Stimulated activated effector memory CD8-positive, alpha-beta T cell treated with anti-CD3 and anti-CD28 coated beads, Interleukin-12 subunit alpha, Interleukin-12 subunit beta, amount 100 ng/mL, for 72 hours (primary cell): ENCODE measurements at regions not wholly inside any gene's neighbourhood (a gene's known extent, or its start where the extent isn't known, plus 50 kb on each side); places are given as distances from the start of the nearest gene placed in this dataset.

Source experiments
- ATAC-seq: fragments of 150-1000 bp; cut with Tn5 transposase; 2 replicates; pipeline ENCODE4 v1.10.0; 2021
- DNase-seq, 2 donors: peaks; one replicate each; pipeline ENCODE4 v3.0.0; 2021 to 2022; ENCODE audit warnings: low spot score in 2 of 2
- H3K27ac Mint-ChIP-seq: one replicate; pipeline ENCODE4 v1.8.0; 2022; ENCODE audit warnings: mild to moderate bottlenecking, mixed read lengths
- H3K36me3 Mint-ChIP-seq: one replicate; pipeline ENCODE4 v1.8.0; 2022; ENCODE audit warnings: mild to moderate bottlenecking, mixed read lengths
- H3K4me1 Mint-ChIP-seq: one replicate; pipeline ENCODE4 v1.8.0; 2022; ENCODE audit warnings: mixed read lengths
- H3K4me3 Mint-ChIP-seq: one replicate; pipeline ENCODE4 v1.8.0; 2022; ENCODE audit warnings: mild to moderate bottlenecking, mixed read lengths
- H3K9me3 Mint-ChIP-seq: one replicate; pipeline ENCODE4 v1.8.0; 2022; ENCODE audit warnings: mixed read lengths

DNA sequence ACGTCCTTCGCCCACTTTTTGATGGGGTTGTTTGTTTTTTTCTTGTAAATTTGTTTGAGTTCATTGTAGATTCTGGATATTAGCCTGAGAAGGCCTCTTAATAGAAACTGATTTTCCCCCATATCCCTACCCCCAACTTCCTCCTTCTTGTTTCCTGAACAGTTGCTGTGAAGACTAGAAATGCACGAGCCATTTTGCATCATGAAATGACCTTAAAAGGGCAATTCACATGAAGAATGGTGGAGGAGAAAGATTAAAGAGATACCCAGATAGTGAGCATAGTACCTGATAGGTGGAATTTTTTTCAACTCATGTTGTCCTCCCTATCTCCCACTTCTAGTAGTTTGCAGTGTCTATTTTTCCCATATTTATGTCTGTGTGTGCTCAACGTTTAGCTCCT is 55.2 kb upstream of the KCNH8 start:
- ATAC-seq (no peak), DNase-seq (no peak)
- H3K27ac Mint-ChIP-seq = no peak overlapping the region
- no peak overlapping the region for H3K4me3 Mint-ChIP-seq
- no peaks in the 10 kb centered on the region for H3K4me1 Mint-ChIP-seq
- no peaks in the 10 kb centered on the region for H3K36me3 Mint-ChIP-seq
- peaks cover 3% of the 10 kb centered on the region for H3K9me3 Mint-ChIP-seq

DNA sequence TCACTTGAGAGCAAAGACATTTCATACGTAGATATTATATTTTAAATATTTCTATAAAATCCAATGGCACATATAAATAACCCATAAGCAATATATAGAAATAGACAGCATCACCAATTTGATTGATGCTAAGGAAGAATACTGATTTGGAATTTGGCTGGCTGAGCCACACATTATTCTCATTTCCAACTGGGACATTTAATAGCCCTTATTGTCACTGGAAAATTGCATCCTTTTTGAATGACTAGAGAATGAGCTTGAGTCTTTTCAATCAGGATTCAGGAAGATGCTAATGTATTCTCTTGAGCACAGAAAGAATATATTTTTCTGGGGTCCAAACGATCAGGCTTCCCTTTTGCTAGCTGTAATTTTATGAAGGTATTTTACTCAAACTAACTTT is 70.9 kb upstream of the KCNH8 start:
- H3K4me3 Mint-ChIP-seq = no peak overlapping the region
- H3K4me1 Mint-ChIP-seq = no peaks in the 10 kb centered on the region
- no peak for DNase-seq
- H3K27ac Mint-ChIP-seq = no peak overlapping the region
- no peaks in the 10 kb centered on the region for H3K36me3 Mint-ChIP-seq
- H3K9me3 Mint-ChIP-seq = no peaks in the 10 kb centered on the region
- no peak for ATAC-seq

DNA sequence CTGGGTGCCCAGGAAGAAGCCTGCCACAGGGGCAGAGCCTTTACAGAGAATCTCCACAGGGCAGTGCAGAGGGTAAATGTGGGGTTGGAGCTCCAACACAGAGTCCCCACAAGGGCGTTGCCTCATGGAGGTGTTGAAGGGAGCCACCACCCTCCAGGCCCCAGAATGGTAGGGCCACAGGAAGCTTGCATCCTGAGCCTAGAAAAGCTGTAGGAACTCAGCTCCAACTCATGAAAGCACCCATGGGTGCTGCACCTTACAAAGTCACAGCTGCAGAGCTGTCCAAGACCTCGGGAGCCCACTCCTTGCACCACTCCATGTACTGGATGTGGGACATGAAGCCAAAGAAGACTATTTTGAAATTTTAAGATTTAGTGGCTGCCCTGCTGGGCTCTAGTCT is 73.3 kb upstream of the KCNH8 start:
- DNase-seq = no peak
- no peak overlapping the region for H3K27ac Mint-ChIP-seq
- H3K9me3 Mint-ChIP-seq = no peaks in the 10 kb centered on the region
- H3K4me1 Mint-ChIP-seq = no peaks in the 10 kb centered on the region
- no peak overlapping the region for H3K4me3 Mint-ChIP-seq
- peak; percentile 31 for ATAC-seq
- no peaks in the 10 kb centered on the region for H3K36me3 Mint-ChIP-seq

DNA sequence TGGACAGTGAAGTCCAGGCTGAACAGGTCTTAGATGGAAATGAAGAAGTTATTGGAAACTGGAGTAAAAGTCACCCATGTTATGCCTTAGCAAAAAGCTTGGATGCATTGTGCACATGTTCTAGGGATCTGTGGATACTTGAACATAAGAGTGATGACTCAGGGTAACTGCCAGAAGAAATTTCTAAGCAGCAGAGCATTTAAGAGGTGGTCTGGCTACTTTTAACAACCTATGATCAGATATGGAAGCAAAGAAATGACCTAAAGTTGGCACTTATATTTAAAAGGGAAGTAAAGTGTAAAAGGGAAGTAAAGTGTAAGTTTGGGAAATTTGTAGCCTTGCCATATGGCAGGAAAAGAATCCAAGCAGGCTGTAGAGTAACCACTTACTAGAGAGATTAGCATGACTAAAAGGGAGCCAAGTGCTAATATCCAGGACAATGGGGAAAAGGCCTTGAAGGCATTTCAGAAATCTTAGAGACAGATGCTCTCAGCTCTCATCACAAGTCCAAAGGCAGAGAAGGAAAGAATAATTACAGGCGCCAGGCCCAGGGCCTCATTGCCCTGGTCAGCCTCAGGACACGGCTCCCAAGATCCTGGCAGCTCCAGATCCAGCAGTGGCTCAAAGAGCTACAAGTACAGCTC is 73.9 kb upstream of the KCNH8 start:
- no peak overlapping the region for H3K4me3 Mint-ChIP-seq
- no peaks in the 10 kb centered on the region for H3K4me1 Mint-ChIP-seq
- no peaks in the 10 kb centered on the region for H3K9me3 Mint-ChIP-seq
- no peak for DNase-seq
- no peak overlapping the region for H3K27ac Mint-ChIP-seq
- H3K36me3 Mint-ChIP-seq = no peaks in the 10 kb centered on the region
- no peak for ATAC-seq

DNA sequence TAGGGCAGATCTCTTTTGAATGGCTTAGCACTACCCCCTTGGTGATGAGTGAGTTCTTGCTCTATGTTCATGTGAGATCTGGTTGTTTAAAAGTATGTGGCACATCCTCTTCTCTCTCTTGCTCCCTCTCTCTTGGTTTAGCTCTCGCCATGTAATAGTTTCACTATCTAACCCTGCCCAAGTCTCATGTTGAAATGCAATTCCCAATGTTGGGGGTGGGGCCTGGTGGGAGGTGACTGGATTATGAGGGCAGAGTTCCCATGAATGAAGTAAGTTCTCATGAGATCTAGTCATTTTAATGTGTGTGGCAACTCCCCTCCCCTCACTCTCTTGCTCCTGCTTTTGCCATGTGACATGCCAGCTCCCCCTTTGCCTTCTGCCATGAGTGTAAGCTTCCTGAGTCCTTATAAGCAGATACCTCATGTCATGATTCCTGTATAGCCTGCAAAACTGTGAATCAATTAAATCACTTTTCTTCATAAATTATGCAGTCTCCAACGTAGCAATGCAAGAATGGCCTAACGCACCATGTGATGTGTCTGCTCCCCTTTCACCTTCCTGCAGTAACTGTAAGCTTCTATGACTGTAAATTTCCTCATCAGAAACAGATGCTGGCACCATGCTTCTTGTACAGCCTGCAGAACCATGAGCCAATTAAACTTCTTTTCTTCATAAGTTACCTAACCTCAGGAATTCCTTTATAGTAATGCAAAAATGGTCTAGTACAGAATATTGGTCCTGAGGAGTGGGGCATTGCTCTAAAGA is 74.8 kb upstream of the KCNH8 start:
- Mint-ChIP-seq H3K9me3 (no peaks in the 10 kb centered on the region), H3K36me3 (no peaks in the 10 kb centered on the region), H3K4me3 (no peak overlapping the region), H3K4me1 (no peaks in the 10 kb centered on the region), H3K27ac (no peak overlapping the region)
- ATAC-seq (no peak), DNase-seq (no peak)

DNA sequence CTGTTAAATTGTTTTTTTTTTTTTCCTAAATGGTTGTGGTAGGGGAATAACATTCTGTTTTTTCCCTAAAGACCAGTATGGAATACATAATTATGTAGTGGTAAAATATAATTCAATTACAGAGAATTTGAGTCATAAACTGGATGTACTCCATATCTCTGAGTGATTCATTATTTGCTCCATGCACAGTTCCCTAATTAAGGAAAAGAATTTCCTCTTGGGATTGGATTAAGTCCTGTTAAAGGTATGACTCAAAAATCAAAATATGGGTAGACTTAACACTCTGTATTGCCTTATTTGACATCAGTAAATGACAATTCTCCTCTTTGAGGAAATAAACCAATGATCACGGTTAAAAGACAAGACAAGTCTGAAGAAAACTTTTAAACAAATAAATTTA is 78.0 kb upstream of the KCNH8 start:
- ATAC-seq (no peak), DNase-seq (no peak)
- no peaks in the 10 kb centered on the region for H3K9me3 Mint-ChIP-seq
- no peaks in the 10 kb centered on the region for H3K4me1 Mint-ChIP-seq
- H3K36me3 Mint-ChIP-seq = no peaks in the 10 kb centered on the region
- H3K27ac Mint-ChIP-seq = no peak overlapping the region
- no peak overlapping the region for H3K4me3 Mint-ChIP-seq

DNA sequence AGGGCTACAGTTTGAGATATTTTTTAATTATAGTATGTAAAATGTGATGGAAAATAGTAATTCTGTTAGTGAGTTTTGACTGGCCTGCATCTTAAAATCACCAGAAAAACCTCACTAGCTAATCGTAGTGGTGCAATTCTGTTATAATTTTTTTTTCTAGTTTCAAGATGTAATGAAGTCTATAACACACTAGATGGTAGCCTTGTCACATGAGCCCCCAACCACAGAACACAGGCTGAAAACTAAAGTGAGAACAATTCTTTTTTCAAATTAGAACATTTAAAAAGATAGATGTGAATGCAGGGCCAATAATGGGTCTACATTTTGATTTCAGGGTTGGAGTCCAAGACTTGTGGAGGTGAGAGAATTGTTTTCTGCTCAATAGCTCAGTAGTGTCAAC is 83.3 kb upstream of the KCNH8 start:
- Mint-ChIP-seq H3K4me1 (no peaks in the 10 kb centered on the region), H3K27ac (no peak overlapping the region)
- no peak for DNase-seq

DNA sequence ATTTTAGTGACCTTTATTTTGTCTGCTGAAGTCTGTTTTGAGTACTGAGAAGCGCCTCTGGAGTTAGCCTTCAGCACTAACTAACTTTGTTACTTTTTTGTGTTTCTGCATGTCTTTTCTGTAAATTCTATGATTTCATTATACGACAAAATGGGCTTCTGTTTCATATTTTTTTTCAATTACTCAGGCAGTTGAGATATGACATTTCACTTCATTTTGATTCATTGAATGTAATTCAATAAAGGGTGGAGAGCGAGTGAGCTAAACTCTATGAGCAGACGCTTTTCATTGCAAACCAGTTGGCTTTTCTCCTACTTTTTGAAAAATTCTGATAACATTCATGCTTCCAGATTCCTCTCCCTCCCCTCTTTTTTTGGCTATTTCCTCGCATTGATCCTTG is 84.4 kb upstream of the KCNH8 start:
- no peak overlapping the region for H3K4me3 Mint-ChIP-seq
- DNase-seq (no peak), ATAC-seq (no peak)
- no peaks in the 10 kb centered on the region for H3K4me1 Mint-ChIP-seq
- H3K9me3 Mint-ChIP-seq = no peaks in the 10 kb centered on the region
- no peak overlapping the region for H3K27ac Mint-ChIP-seq
- H3K36me3 Mint-ChIP-seq = no peaks in the 10 kb centered on the region

More for the DNA sequence above, 83.3 kb upstream of the KCNH8 start:
- no peaks in the 10 kb centered on the region for H3K9me3 Mint-ChIP-seq
- H3K36me3 Mint-ChIP-seq = no peaks in the 10 kb centered on the region
- no peak overlapping the region for H3K4me3 Mint-ChIP-seq
- ATAC-seq = no peak

DNA sequence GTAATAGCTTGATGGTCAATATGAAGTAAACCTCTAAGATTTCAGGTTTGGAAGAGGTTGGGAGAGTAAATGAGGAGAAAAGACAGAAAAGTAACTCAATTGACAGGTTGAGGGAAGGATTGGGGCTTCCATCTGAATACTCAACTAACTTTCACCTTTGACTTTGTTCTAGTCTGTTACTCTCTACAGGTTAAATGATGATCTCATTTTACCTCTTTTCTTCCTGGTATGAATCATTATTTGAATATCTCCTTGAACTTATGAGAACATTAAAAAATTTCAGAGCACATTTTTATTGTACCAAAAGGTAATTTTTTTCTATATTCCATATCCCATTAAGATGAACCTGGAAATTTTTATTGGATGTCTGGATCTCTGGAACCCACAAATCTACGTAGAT is 87.9 kb upstream of the KCNH8 start:
- Mint-ChIP-seq H3K4me3 (no peak overlapping the region), H3K27ac (no peak overlapping the region), H3K9me3 (no peaks in the 10 kb centered on the region), H3K36me3 (no peaks in the 10 kb centered on the region), H3K4me1 (no peaks in the 10 kb centered on the region)
- ATAC-seq (no peak), DNase-seq (no peak)

DNA sequence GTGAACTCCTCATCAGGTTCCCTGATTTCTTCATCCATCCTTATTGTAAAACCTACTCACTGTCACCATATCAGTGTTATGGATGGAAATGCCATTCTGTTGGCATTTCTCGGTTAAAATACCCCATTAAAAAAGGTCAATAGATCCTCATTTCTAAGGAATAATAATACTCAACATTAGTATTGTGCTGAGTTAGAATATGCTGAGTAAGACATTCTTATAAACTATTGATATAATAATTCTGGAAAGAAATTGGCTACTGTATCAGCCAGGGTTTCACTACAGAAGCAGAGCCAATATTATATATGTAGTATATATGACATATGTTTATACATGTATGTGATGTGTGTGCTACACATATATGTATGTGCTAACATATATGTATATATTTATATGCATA is 95.4 kb upstream of the KCNH8 start:
- Mint-ChIP-seq H3K4me3 (no peak overlapping the region), H3K4me1 (no peaks in the 10 kb centered on the region), H3K27ac (no peak overlapping the region), H3K36me3 (no peaks in the 10 kb centered on the region), H3K9me3 (no peaks in the 10 kb centered on the region)
- ATAC-seq (no peak), DNase-seq (no peak)

DNA sequence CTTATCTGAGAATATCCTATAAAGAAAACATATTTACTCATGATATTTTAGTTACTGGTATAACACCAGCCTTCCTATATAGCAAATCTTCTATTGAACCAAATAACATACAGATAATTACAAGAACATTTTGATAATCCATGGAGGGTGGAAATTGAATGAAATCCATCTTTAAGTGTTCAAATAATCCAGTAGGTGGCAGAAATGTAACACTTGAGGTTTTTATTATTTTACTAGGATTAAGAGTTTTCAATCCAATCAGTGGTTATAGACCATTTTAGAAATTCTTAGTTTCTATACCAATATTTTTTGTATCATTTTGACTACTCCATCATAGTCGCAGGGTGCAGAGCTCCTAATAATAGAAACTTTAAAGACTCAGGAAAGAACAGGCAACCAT is 101.9 kb upstream of the KCNH8 start:
- Mint-ChIP-seq H3K4me3 (no peak overlapping the region), H3K36me3 (no peaks in the 10 kb centered on the region), H3K27ac (no peak overlapping the region), H3K9me3 (no peaks in the 10 kb centered on the region), H3K4me1 (no peaks in the 10 kb centered on the region)
- ATAC-seq = no peak
- DNase-seq = no peak

DNA sequence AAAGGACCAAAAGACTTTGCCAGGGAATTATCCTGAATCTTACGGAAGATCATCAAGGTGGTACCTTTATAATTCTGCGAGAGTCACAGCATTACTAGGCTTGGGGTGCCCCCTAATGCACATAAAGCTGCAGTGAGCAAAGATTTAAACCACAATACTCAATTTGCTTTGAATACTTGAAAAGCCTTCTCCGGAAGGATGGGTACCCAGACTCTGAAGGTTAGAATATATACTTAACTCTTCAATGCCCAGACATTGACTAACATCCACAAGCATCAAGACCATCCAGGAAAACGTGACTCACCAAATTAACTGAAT is 117.8 kb upstream of the KCNH8 start:
- Mint-ChIP-seq H3K36me3 (no peaks in the 10 kb centered on the region), H3K4me1 (no peaks in the 10 kb centered on the region), H3K4me3 (no peak overlapping the region), H3K9me3 (no peaks in the 10 kb centered on the region), H3K27ac (no peak overlapping the region)
- peak; percentile 50 for ATAC-seq
- no peak for DNase-seq

DNA sequence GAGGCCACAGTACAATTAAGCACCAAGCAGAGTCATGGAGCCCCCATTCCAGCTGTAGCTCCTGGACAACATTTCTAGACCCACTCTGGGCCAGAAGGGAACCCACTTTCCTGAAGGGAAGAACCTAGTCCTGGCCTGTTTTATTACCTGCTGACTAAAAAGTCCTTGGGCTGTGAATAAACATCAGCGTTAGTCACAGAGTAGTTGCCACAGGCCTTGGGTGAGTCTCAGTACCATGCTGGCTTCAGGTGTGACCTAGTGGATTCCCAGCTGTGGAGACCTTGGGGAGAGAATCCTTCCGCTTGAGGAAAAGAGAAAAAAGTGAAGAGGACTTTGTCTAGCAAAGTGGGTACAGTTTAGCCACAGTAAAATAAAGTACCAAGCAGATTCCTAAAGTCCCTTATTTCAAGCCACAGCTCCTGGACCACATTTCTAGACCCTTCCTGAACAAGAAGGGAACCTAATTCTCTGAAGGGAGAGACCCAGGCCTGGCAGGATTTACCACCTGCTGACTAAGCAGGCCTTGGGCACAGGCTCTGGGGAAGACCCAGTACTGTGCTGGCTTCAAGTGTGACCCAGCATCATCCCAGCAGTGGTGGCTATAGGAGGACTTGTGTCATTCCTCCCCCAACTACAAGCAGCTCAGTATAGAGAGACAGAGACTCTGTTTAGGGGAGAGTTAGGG is 118.3 kb upstream of the KCNH8 start:
- H3K9me3 Mint-ChIP-seq = no peaks in the 10 kb centered on the region
- no peaks in the 10 kb centered on the region for H3K36me3 Mint-ChIP-seq
- H3K4me3 Mint-ChIP-seq = no peak overlapping the region
- H3K4me1 Mint-ChIP-seq = no peaks in the 10 kb centered on the region
- no peak for DNase-seq
- ATAC-seq = peak; percentile 59
- no peak overlapping the region for H3K27ac Mint-ChIP-seq

DNA sequence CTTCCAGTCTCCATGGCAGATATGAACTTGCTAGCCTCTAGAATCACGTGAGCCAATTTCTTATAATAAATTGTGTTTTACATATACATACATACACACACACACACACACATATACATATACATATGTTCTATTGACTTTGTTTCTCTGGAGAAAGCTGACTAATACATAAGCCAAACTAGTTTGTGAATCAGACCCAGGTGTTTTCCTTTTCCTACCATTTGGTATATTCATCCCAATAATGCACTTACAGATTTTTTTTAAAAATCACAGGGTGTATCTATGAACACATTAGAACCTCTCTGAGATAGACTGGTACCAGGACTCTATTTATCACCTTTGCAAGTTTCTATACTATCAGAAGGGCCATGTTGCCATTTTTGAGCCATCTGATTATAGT is 122.9 kb upstream of the KCNH8 start:
- H3K27ac Mint-ChIP-seq = no peak overlapping the region
- H3K4me1 Mint-ChIP-seq = no peaks in the 10 kb centered on the region
- no peak for DNase-seq
- no peak for ATAC-seq
- H3K36me3 Mint-ChIP-seq = no peaks in the 10 kb centered on the region
- no peaks in the 10 kb centered on the region for H3K9me3 Mint-ChIP-seq
- H3K4me3 Mint-ChIP-seq = no peak overlapping the region

DNA sequence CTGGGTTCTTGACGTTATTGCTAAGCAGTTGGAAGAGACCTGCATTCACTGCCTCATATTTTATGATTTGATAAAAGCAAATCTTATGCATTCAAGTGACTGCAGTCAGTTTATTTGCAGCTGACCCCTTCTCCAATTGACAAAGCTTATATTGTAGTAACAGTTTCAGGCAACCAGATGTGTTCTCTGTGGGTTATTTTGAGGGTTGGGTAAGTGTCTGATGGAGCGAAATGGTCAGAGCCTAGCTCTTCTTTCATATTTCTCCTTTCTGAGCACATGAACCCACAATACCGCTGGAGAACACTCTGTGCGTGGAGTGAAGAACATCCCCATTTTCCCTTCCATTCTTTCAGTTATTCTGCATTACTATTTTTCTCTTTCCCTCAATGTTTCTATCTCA is 125.8 kb upstream of the KCNH8 start:
- ATAC-seq (no peak), DNase-seq (no peak)
- Mint-ChIP-seq H3K9me3 (no peaks in the 10 kb centered on the region), H3K27ac (no peak overlapping the region), H3K4me3 (no peak overlapping the region), H3K36me3 (no peaks in the 10 kb centered on the region), H3K4me1 (no peaks in the 10 kb centered on the region)

DNA sequence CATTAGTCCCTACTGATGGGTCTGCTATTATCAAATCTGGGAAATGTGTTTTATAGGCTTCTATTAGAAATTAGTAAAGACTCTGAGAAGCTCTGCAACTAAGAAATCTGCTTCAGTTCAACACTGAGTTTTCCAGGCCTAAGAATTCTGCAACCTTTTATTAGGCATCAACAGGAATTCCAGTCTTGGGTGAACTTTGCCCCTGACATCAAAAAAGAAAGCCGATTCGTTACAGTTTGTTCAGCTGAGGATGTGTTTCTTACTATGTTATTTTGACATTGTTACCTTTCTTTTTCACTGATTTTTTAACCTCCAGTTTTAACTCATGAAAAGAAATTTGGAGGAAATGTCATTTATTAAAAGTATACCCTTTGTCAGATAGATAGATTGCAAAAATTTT is 131.5 kb upstream of the KCNH8 start:
- Mint-ChIP-seq H3K4me3 (no peak overlapping the region), H3K36me3 (no peaks in the 10 kb centered on the region), H3K9me3 (no peaks in the 10 kb centered on the region), H3K27ac (no peak overlapping the region), H3K4me1 (no peaks in the 10 kb centered on the region)
- ATAC-seq (no peak), DNase-seq (no peak)
